Neuronal stem cell (in vitro differentiated cells): ENCODE measurements at regions not wholly inside any gene's neighbourhood (a gene's known extent, or its start where the extent isn't known, plus 50 kb on each side); places are given as distances from the start of the nearest gene placed in this dataset.

ENCODE experiments used
- DNase-seq: peaks from one replicate; pipeline ENCODE4 v3.0.0-alpha.2; 2013; ENCODE audit warnings: low spot score
- H2AFZ ChIP-seq: one replicate; pipeline ENCODE4 v1.6.1; 2013; ENCODE audit warnings: mild to moderate bottlenecking, low read length, inconsistent platforms
- H2AK5ac ChIP-seq: 2 replicates; pipeline ENCODE4 v1.6.1; 2013; ENCODE audit warnings: low read depth, mild to moderate bottlenecking, inconsistent platforms, low read length, moderate library complexity, mixed read lengths
- H2BK120ac ChIP-seq: 2 replicates; pipeline ENCODE4 v1.6.1; 2013; ENCODE audit warnings: low read depth, mild to moderate bottlenecking, inconsistent platforms, low read length, moderate library complexity, mixed read lengths
- H2BK12ac ChIP-seq: one replicate; pipeline ENCODE4 v1.6.1; 2013; ENCODE audit warnings: low read length, inconsistent platforms
- H2BK15ac ChIP-seq: 2 replicates; pipeline ENCODE4 v1.6.1; 2013; ENCODE audit warnings: mild to moderate bottlenecking, low read length, inconsistent platforms, mixed read lengths
- H2BK5ac ChIP-seq: one replicate; pipeline ENCODE4 v1.6.1; 2013; ENCODE audit warnings: inconsistent platforms, mild to moderate bottlenecking, low read length, moderate library complexity
- H3K14ac ChIP-seq: one replicate; pipeline ENCODE4 v1.6.1; 2013; ENCODE audit warnings: low read length, inconsistent platforms
- H3K18ac ChIP-seq: 2 replicates; pipeline ENCODE4 v1.6.1; 2013; ENCODE audit warnings: low read length, inconsistent platforms
- H3K23ac ChIP-seq: 2 replicates; pipeline ENCODE4 v1.6.1; 2013; ENCODE audit warnings: low read depth, mild to moderate bottlenecking, mixed read lengths, low read length, inconsistent platforms; ENCODE audit not compliant: poor library complexity
- H3K27ac ChIP-seq: replicated peaks from 3 replicates; pipeline ENCODE4 v1.5.1; 2013; ENCODE audit warnings: low read length, inconsistent platforms
- H3K27me3 ChIP-seq, 3 experiments: 2 replicates each; pipeline ENCODE4 v1.6.1; 2013; ENCODE audit warnings: low read length in 3 of 3, mild to moderate bottlenecking in 2 of 3, inconsistent platforms in 1 of 3, low read depth in 1 of 3, mixed read lengths in 1 of 3, moderate library complexity in 1 of 3; ENCODE audit not compliant: control insufficient read depth in 3 of 3, insufficient read depth in 3 of 3
- H3K36me3 ChIP-seq, 2 donors: replicated peaks in 1 of 2; 2 replicates each; pipeline ENCODE4 v1.6.1; 2013; ENCODE audit warnings: low read length in 2 of 2; ENCODE audit not compliant: control insufficient read depth in 2 of 2, insufficient read depth in 2 of 2
- H3K4ac ChIP-seq: 2 replicates; pipeline ENCODE4 v1.6.1; 2013; ENCODE audit warnings: inconsistent platforms, mild to moderate bottlenecking, low read length, moderate library complexity
- H3K4me1 ChIP-seq, 2 donors: 1 replicate in 1 of 2; 2 replicates in 1 of 2; pipeline ENCODE4 v1.6.1; 2013; ENCODE audit warnings: low read length in 2 of 2, low read depth in 1 of 2; ENCODE audit not compliant: control insufficient read depth in 2 of 2, insufficient read depth in 1 of 2
- H3K4me2 ChIP-seq: one replicate; pipeline ENCODE4 v1.6.1; 2013; ENCODE audit warnings: mild to moderate bottlenecking, low read length, inconsistent platforms; ENCODE audit not compliant: insufficient read depth, poor library complexity, severe bottlenecking
- H3K4me3 ChIP-seq, 2 donors: 2 replicates each; pipeline ENCODE4 v1.5.1; 2013; ENCODE audit warnings: low read length in 2 of 2, mild to moderate bottlenecking in 2 of 2, inconsistent platforms in 1 of 2, moderate library complexity in 1 of 2
- H3K79me1 ChIP-seq: one replicate; pipeline ENCODE4 v1.6.1; 2013; ENCODE audit warnings: low read depth, mild to moderate bottlenecking, inconsistent platforms, low read length, moderate library complexity
- H3K9ac ChIP-seq: one replicate; pipeline ENCODE4 v1.6.1; 2013; ENCODE audit warnings: mild to moderate bottlenecking, low read depth, low read length, inconsistent platforms; ENCODE audit not compliant: poor library complexity
- H3K9me3 ChIP-seq, 2 donors: replicated peaks in 1 of 2; 2 replicates each; pipeline versions ENCODE3 to v1.6.1; 2013; ENCODE audit warnings: low read length in 2 of 2, mild to moderate bottlenecking in 2 of 2, inconsistent platforms in 1 of 2, low read depth in 1 of 2, mixed read lengths in 1 of 2, moderate library complexity in 1 of 2; ENCODE audit not compliant: control insufficient read depth in 2 of 2, insufficient read depth in 1 of 2
- H4K8ac ChIP-seq: one replicate; pipeline ENCODE4 v1.6.1; 2013; ENCODE audit warnings: low read depth, mild to moderate bottlenecking, inconsistent platforms, low read length, moderate library complexity
- H4K91ac ChIP-seq: one replicate; pipeline ENCODE4 v1.6.1; 2013; ENCODE audit warnings: low read length, low read depth, mild to moderate bottlenecking, inconsistent platforms; ENCODE audit not compliant: poor library complexity
- WGBS, 2 donors: extraction: QIAGEN DNeasy Blood & Tissue Kit; methylation state at CpG; one replicate each; pipeline ENCODE4 v1.1.7; 2013; ENCODE audit warnings: missing lambda C conversion rate in 2 of 2, mixed read lengths in 1 of 2; ENCODE audit not compliant: insufficient read length in 2 of 2, insufficient replicate concordance in 1 of 2; ENCODE audit errors: extremely low coverage in 2 of 2; 5-methylcytosine and 5-hydroxymethylcytosine counted together

DNA sequence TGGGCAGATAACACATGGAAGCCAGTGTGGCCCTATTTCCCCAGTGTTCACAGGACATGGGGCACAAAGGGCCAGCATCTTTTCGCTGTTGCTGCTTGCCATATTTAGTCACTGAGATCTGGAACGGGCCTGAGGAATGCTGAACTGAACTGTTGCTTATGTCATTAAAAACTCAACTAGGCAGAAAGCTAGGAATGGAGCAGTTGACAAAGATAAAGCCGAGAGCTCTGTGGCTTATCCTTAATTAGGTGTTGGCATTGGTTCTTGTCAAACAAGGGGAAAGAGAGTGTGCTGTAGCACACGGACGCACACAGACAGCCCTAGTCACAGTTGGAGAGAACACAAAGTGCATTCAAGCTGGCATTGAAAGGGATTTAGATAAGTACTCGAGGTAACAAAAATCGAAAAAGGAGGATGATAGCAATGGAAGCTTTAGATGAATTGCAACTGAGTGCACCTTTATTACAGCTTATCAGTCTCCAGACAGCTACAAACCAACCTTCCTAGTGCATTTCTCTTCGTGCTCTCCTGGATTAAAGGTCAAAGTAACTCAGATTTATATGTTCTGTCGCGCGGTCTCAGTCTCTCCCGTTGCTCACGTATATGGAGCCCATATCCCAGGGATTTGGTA lies 450.2 kb upstream of the ZNF608 start:
- Histone ChIP-seq H2BK12ac (no peak overlapping the region), H3K9me3 (no peaks in the 10 kb centered on the region), H3K4me1 (peaks cover 13 to 59% of the 10 kb centered on the region in 2 donors), H2BK15ac (no peak overlapping the region), H2BK120ac (no peak overlapping the region), H2AFZ (peak overlapping the region; percentile 21), H3K36me3 (no peaks in the 10 kb centered on the region), H3K14ac (no peak overlapping the region), H4K91ac (no peak overlapping the region), H3K4me3 (no peak overlapping the region), H3K27ac (peak overlapping the region; percentile 63), H3K23ac (no peak overlapping the region), H3K9ac (no peak overlapping the region), H3K79me1 (no peaks in the 10 kb centered on the region), H2BK5ac (no peak overlapping the region), H3K18ac (no peak overlapping the region), H2AK5ac (no peak overlapping the region), H3K27me3 (no peaks in the 10 kb centered on the region), H3K4ac (no peak overlapping the region), H3K4me2 (no peak overlapping the region), H4K8ac (no peak overlapping the region)
- peak; percentile 51 for DNase-seq
- WGBS, 2 donors = no CpG with 5 or more reads among the region's 13 CpGs

DNA sequence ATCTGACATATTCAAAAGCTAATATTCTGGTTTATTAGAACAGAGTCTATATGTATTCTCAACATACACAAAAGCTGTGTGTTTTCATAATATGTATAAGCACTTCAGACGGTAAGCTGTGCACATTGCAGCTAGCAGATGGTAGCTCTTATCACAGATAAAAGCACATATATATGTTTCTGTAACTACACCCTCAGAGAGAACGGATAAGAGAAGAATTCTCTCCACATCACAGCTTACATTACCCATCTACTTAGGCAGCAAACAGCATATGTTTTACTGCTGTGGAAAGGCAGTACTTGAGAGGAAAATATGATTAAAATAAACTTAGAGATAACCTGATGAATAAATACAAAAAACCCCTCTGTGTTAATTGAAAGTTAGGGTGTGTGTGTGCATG lies 450.9 kb upstream of the ZNF608 start:
- H2AFZ ChIP-seq = no peak overlapping the region
- no peak overlapping the region for H3K4me3 ChIP-seq
- peaks cover 13 to 56% of the 10 kb centered on the region in 2 donors for H3K4me1 ChIP-seq
- DNase-seq = no peak
- no peak overlapping the region for H2BK120ac ChIP-seq
- H3K4me2 ChIP-seq = no peak overlapping the region
- no peak overlapping the region for H2BK15ac ChIP-seq
- H3K27ac ChIP-seq = no peak overlapping the region
- H3K27me3 ChIP-seq = no peaks in the 10 kb centered on the region
- no peak overlapping the region for H3K4ac ChIP-seq
- H3K79me1 ChIP-seq = no peaks in the 10 kb centered on the region
- no peak overlapping the region for H3K9ac ChIP-seq
- H3K36me3 ChIP-seq = no peaks in the 10 kb centered on the region
- no peak overlapping the region for H4K8ac ChIP-seq
- H2BK12ac ChIP-seq = no peak overlapping the region
- H3K9me3 ChIP-seq = no peaks in the 10 kb centered on the region
- no peak overlapping the region for H3K23ac ChIP-seq
- H4K91ac ChIP-seq = no peak overlapping the region
- H2AK5ac ChIP-seq = no peak overlapping the region
- no peak overlapping the region for H3K18ac ChIP-seq
- WGBS, 2 donors = no CpG with 5 or more reads among the region's 2 CpGs
- H2BK5ac ChIP-seq = no peak overlapping the region
- H3K14ac ChIP-seq = no peak overlapping the region

DNA sequence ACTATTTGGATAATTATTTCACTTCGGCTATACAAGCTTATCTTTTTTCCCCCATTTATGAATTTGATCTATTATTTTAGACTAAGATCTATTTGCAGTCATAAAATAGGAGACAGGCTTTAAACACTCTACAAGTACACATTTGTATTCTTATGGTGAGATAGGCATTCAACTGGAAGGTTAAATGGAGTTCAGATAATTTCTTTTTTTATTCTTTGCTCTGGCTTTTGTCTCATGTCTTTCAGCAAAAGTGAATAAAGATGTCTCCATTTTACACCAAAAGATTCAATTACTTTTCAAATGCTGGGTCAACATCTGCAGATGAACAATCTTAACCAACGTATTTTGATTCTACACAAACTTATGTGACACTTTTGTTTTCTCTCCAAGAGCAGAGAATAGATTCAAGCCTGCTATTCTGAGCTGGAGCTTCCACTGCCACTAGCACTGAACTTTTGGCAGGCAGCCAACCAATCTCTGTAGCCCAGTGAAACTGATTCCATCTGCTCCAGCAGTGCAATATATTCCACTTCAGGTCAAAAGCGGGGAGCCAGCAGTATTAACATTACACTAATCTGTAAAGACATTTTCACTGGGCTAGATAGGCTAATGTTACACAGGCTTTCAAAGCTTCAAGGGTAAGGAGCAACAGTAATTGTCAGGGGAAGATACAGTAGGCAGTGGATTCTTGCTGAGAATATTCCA lies 452.0 kb upstream of the ZNF608 start:
- no peaks in the 10 kb centered on the region for H3K36me3 ChIP-seq
- no peak overlapping the region for H4K8ac ChIP-seq
- H3K79me1 ChIP-seq = no peaks in the 10 kb centered on the region
- H3K14ac ChIP-seq = no peak overlapping the region
- H3K9me3 ChIP-seq = no peaks in the 10 kb centered on the region
- H2BK12ac ChIP-seq = no peak overlapping the region
- H2AK5ac ChIP-seq = no peak overlapping the region
- no peak overlapping the region for H3K18ac ChIP-seq
- no CpG with 5 or more reads among the region's 3 CpGs for WGBS, 2 donors
- no peak overlapping the region for H2BK15ac ChIP-seq
- no peaks in the 10 kb centered on the region for H3K27me3 ChIP-seq
- H3K4me2 ChIP-seq = no peak overlapping the region
- H4K91ac ChIP-seq = no peak overlapping the region
- no peak overlapping the region for H3K27ac ChIP-seq
- peaks cover 13 to 55% of the 10 kb centered on the region in 2 donors for H3K4me1 ChIP-seq
- H3K4ac ChIP-seq = no peak overlapping the region
- DNase-seq = no peak
- no peak overlapping the region for H3K23ac ChIP-seq
- peak overlapping the region; percentile 11 for H2AFZ ChIP-seq
- H2BK120ac ChIP-seq = no peak overlapping the region
- no peak overlapping the region for H3K9ac ChIP-seq
- no peak overlapping the region for H2BK5ac ChIP-seq
- H3K4me3 ChIP-seq = no peak overlapping the region

DNA sequence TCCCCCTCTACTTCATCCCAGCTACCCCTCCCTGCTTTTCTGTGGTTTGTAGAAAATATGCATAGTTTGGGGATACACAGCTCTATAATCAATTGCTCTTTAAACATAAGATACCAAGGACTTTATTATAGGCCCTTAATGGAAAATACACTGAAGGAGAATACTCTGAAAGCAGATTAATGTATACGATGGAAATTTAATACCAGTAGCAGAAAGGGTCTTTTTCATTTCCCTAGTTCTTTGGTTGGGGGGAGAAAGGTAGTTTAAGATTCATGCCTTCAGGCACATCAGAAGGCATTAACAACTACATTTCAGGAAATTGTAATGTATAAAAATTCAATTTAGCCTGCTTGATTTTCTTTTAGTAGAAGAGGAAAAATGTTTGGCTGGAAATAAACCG lies 452.9 kb upstream of the ZNF608 start:
- H3K23ac ChIP-seq = no peak overlapping the region
- H2BK120ac ChIP-seq = no peak overlapping the region
- H3K27me3 ChIP-seq = no peaks in the 10 kb centered on the region
- H3K18ac ChIP-seq = no peak overlapping the region
- H4K91ac ChIP-seq = no peak overlapping the region
- no peak overlapping the region for H3K4ac ChIP-seq
- H3K9me3 ChIP-seq = peaks cover 0 to under 1% of the 10 kb centered on the region in 2 donors
- H3K14ac ChIP-seq = no peak overlapping the region
- DNase-seq = no peak
- H2BK12ac ChIP-seq = no peak overlapping the region
- H4K8ac ChIP-seq = no peak overlapping the region
- no peaks in the 10 kb centered on the region for H3K36me3 ChIP-seq
- no peak overlapping the region for H2AK5ac ChIP-seq
- H3K4me2 ChIP-seq = no peak overlapping the region
- H2AFZ ChIP-seq = no peak overlapping the region
- H3K79me1 ChIP-seq = no peaks in the 10 kb centered on the region
- WGBS, 2 donors = no CpG with 5 or more reads among the region's 2 CpGs
- no peak overlapping the region for H3K4me3 ChIP-seq
- no peak overlapping the region for H3K9ac ChIP-seq
- H3K27ac ChIP-seq = no peak overlapping the region
- H2BK15ac ChIP-seq = no peak overlapping the region
- H2BK5ac ChIP-seq = no peak overlapping the region
- H3K4me1 ChIP-seq = peaks cover 13 to 55% of the 10 kb centered on the region in 2 donors
